SK-N-MC (cell line): ENCODE measurements at regions not wholly inside any gene's neighbourhood (a gene's known extent, or its start where the extent isn't known, plus 50 kb on each side); places are given as distances from the start of the nearest gene placed in this dataset.

Experiments
- EZH2 ChIP-seq: fragments of 200-600 bp; sonication (generic); IDR thresholded peaks from one replicate; pipeline ENCODE4 v1.6.1; 2017; ENCODE audit warnings: antibody characterized with exemption
- FOXP2 ChIP-seq: optimal IDR thresholded peaks from 2 replicates; pipeline ENCODE3; 2011; ENCODE audit warnings: mild to moderate bottlenecking, moderate library complexity; ENCODE audit not compliant: insufficient read depth; ENCODE audit errors: extremely low read length, control extremely low read depth
- POLR2AphosphoS5 ChIP-seq: IDR thresholded peaks from 2 replicates; pipeline ENCODE4 v1.6.1; 2012; ENCODE audit warnings: mild to moderate bottlenecking, low read depth, low read length, borderline replicate concordance

GRCh38 chr1:201742955-201743805, 85.8 kb upstream of the IPO9 start:
- no peak for TF ChIP-seq EZH2
- no peak for TF ChIP-seq POLR2AphosphoS5
- no peak for TF ChIP-seq FOXP2
